DOHH2 (cell line): ENCODE measurements at regions not wholly inside any gene's neighbourhood (a gene's known extent, or its start where the extent isn't known, plus 50 kb on each side); places are given as distances from the start of the nearest gene placed in this dataset.

ENCODE experiments used
- H3F3A ChIP-seq: fragments of 200-600 bp; sonication (generic), shearing (Covaris generic); 2 replicates; pipeline ENCODE4 v1.6.0; 2016; ENCODE audit warnings: antibody characterized with exemption, mild to moderate bottlenecking; ENCODE audit not compliant: control insufficient read depth, insufficient read depth
- H3K27ac ChIP-seq: fragments of 200-600 bp; sonication (generic); 2 replicates; pipeline ENCODE4 v1.5.1; 2014; ENCODE audit warnings: low read depth, mild to moderate bottlenecking, low read length, moderate library complexity
- H3K27me3 ChIP-seq: fragments of 200-600 bp; sonication (generic); 2 replicates; pipeline ENCODE4 v1.6.1; 2014; ENCODE audit warnings: mild to moderate bottlenecking, low read length, mixed read lengths; ENCODE audit not compliant: control insufficient read depth
- H3K36me3 ChIP-seq: fragments of 200-600 bp; sonication (generic); 2 replicates; pipeline ENCODE4 v1.6.1; 2014; ENCODE audit warnings: mild to moderate bottlenecking, low read length, moderate library complexity, mixed read lengths; ENCODE audit not compliant: control insufficient read depth
- H3K4me1 ChIP-seq: fragments of 200-600 bp; sonication (generic); 2 replicates; pipeline ENCODE4 v1.6.1; 2014; ENCODE audit warnings: mild to moderate bottlenecking, low read length, mixed read lengths; ENCODE audit not compliant: control insufficient read depth
- H3K4me2 ChIP-seq: fragments of 200-600 bp; sonication (generic); 2 replicates; pipeline ENCODE4 v1.6.0; 2014; ENCODE audit warnings: mild to moderate bottlenecking, low read length, moderate library complexity
- H3K4me3 ChIP-seq: fragments of 200-600 bp; sonication (generic); 2 replicates; pipeline ENCODE4 v1.5.1; 2014; ENCODE audit warnings: mild to moderate bottlenecking, low read length, mixed read lengths
- H3K79me2 ChIP-seq: fragments of 200-600 bp; sonication (generic); 2 replicates; pipeline ENCODE4 v1.6.1; 2014; ENCODE audit warnings: mild to moderate bottlenecking, low read length, mixed read lengths; ENCODE audit not compliant: control insufficient read depth
- H3K9me2 ChIP-seq: fragments of 200-600 bp; sonication (generic); replicated peaks from 2 replicates; pipeline ENCODE4 v1.6.1; 2014; ENCODE audit warnings: mild to moderate bottlenecking, low read length, mixed read lengths; ENCODE audit not compliant: control insufficient read depth
- H3K9me3 ChIP-seq: fragments of 200-600 bp; sonication (generic); 2 replicates; pipeline ENCODE4 v1.6.1; 2014; ENCODE audit warnings: antibody characterized with exemption, low read length, mixed read lengths; ENCODE audit not compliant: control insufficient read depth, insufficient read depth
- H4K20me1 ChIP-seq: fragments of 200-600 bp; sonication (generic); 2 replicates; pipeline ENCODE4 v1.6.0; 2014; ENCODE audit warnings: low read depth, mild to moderate bottlenecking, antibody characterized with exemption, low read length, moderate library complexity; ENCODE audit not compliant: control insufficient read depth, insufficient read depth
- CTCF ChIP-seq: fragments of 200-600 bp; sonication (generic); IDR thresholded peaks from one replicate; pipeline ENCODE4 v1.5.1; 2014; ENCODE audit warnings: antibody characterized with exemption, mild to moderate bottlenecking, low read depth, low read length; ENCODE audit not compliant: poor library complexity, severe bottlenecking
- EZH2phosphoT487 ChIP-seq: fragments of 200-600 bp; sonication (generic); IDR thresholded peaks from 2 replicates; pipeline ENCODE4 v1.6.1; 2017; ENCODE audit warnings: borderline replicate concordance, mild to moderate bottlenecking, antibody characterized with exemption, low read length, moderate library complexity, mixed read lengths

- Histone ChIP-seq H3K9me3 (no peaks in the 10 kb centered on the region), H3K27me3 (peaks cover 15% of the 10 kb centered on the region), H3K4me1 (no peaks in the 10 kb centered on the region), H3K4me3 (no peak overlapping the region), H3K4me2 (no peak overlapping the region), H3K79me2 (no peaks in the 10 kb centered on the region), H3K36me3 (no peaks in the 10 kb centered on the region), H3K27ac (no peak overlapping the region), H4K20me1 (no peaks in the 10 kb centered on the region), H3F3A (no peaks in the 10 kb centered on the region), H3K9me2 (no peaks in the 10 kb centered on the region)
- TF ChIP-seq EZH2phosphoT487: no peak
- TF ChIP-seq CTCF: no peak
Measured at GRCh38 chr3:170814822-170815221, 55.2 kb downstream of the RPL22L1 start.

GRCh38 chr3:170813266-170813665 lies 56.7 kb downstream of the RPL22L1 start:
- Histone ChIP-seq H3F3A (no peaks in the 10 kb centered on the region), H3K4me2 (no peak overlapping the region), H3K36me3 (no peaks in the 10 kb centered on the region), H3K9me2 (no peaks in the 10 kb centered on the region), H3K4me3 (no peak overlapping the region), H3K9me3 (no peaks in the 10 kb centered on the region), H3K4me1 (no peaks in the 10 kb centered on the region), H3K79me2 (no peaks in the 10 kb centered on the region), H3K27ac (no peak overlapping the region), H4K20me1 (no peaks in the 10 kb centered on the region), H3K27me3 (peaks cover 15% of the 10 kb centered on the region)
- TF ChIP-seq CTCF: no peak
- no peak for TF ChIP-seq EZH2phosphoT487

- Histone ChIP-seq H3K9me2 (no peaks in the 10 kb centered on the region), H3K4me1 (no peaks in the 10 kb centered on the region), H3K4me3 (no peak overlapping the region), H3K27ac (no peak overlapping the region), H3K9me3 (no peaks in the 10 kb centered on the region), H3K4me2 (no peak overlapping the region), H3K27me3 (peaks cover 15% of the 10 kb centered on the region), H4K20me1 (no peaks in the 10 kb centered on the region), H3K36me3 (no peaks in the 10 kb centered on the region), H3F3A (no peaks in the 10 kb centered on the region), H3K79me2 (no peaks in the 10 kb centered on the region)
- TF ChIP-seq CTCF: peak; percentile 93
- TF ChIP-seq EZH2phosphoT487: no peak
Measured at GRCh38 chr3:170811928-170812591, 57.9 kb downstream of the RPL22L1 start.
